Uterus (tissue), 2 donors: ENCODE measurements at regions not wholly inside any gene's neighbourhood (a gene's known extent, or its start where the extent isn't known, plus 50 kb on each side); places are given as distances from the start of the nearest gene placed in this dataset.

ENCODE experiments used
- POLR2A ChIP-seq, 2 donors: fragments of 450-650 bp; IDR thresholded peaks; one replicate each; pipeline ENCODE4 v1.6.1; 2016; ENCODE audit warnings: antibody characterized with exemption in 2 of 2, mild to moderate bottlenecking in 1 of 2, moderate library complexity in 1 of 2
- TF ChIP-seq, protein P1 (sequence below), 4 experiments: fragments of 200-600 bp in 2 of 4; fragments of 450-650 bp in 2 of 4; sonication (generic) in 2 of 4; IDR thresholded peaks; one replicate each; pipeline ENCODE4 v1.5.1; 2016 to 2019; ENCODE audit warnings: antibody characterized with exemption in 4 of 4, mild to moderate bottlenecking in 2 of 4, moderate library complexity in 1 of 4

- TF ChIP-seq, protein P1, sequence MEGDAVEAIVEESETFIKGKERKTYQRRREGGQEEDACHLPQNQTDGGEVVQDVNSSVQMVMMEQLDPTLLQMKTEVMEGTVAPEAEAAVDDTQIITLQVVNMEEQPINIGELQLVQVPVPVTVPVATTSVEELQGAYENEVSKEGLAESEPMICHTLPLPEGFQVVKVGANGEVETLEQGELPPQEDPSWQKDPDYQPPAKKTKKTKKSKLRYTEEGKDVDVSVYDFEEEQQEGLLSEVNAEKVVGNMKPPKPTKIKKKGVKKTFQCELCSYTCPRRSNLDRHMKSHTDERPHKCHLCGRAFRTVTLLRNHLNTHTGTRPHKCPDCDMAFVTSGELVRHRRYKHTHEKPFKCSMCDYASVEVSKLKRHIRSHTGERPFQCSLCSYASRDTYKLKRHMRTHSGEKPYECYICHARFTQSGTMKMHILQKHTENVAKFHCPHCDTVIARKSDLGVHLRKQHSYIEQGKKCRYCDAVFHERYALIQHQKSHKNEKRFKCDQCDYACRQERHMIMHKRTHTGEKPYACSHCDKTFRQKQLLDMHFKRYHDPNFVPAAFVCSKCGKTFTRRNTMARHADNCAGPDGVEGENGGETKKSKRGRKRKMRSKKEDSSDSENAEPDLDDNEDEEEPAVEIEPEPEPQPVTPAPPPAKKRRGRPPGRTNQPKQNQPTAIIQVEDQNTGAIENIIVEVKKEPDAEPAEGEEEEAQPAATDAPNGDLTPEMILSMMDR (IDR thresholded peaks at IDR 0.05): no peak
- no peak for TF ChIP-seq POLR2A (IDR thresholded peaks at IDR 0.05)
Observed at GRCh38 chr4:7120341-7120740, 52.5 kb upstream of the GRPEL1 start.
